K562 (cell line): ENCODE measurements at regions not wholly inside any gene's neighbourhood (a gene's known extent, or its start where the extent isn't known, plus 50 kb on each side); places are given as distances from the start of the nearest gene placed in this dataset.

Experiments used
- ATAC-seq: fragments of 200-7000 bp; cut with Tn5 transposase; 3 replicates; pipeline ENCODE4 v1.9.1; 2020; ENCODE audit warnings: moderate library complexity
- BruUV-seq: library from RNA; stranded (reverse); fragments of 400-500 nt; replicated peaks from 2 replicates; lab custom pipeline; 2021; lab: Mats Ljungman, UMichigan
- CTCF ChIA-PET: fragments of 300-600 bp; formaldehyde crosslinking; extraction: SDS; loops from one replicate; lab custom pipeline; 2021; ENCODE audit warnings: low intra/inter-chr PET ratio; lab: Yijun Ruan, JAX
- POLR2A ChIA-PET: fragments of 300-600, 350-650 bp; sonication (Branson Sonifier 250); formaldehyde crosslinking; extraction: SDS; loops from one replicate; lab custom pipeline; 2021; ENCODE audit warnings: antibody characterized with exemption, inconsistent platforms; lab: Yijun Ruan, JAX
- DNase-seq, 4 experiments: peaks; one replicate each; pipeline versions ENCODE4 v3.0.0 to v3.0.0-alpha.2; 2011 to 2018; ENCODE audit warnings: low spot score in 3 of 4, mixed read lengths in 3 of 4; ENCODE audit errors: extremely low read depth in 1 of 4
- FAIRE-seq: peaks from 2 replicates; lab custom pipeline; 2011; peaks lifted over from hg19 to GRCh38; lab: Jason Lieb, UNC
- H2AFZ ChIP-seq: 2 replicates; pipeline ENCODE4 v1.6.0; 2011; ENCODE audit warnings: low read depth, low read length, control low read depth, inconsistent platforms
- H3K27ac ChIP-seq: fragments of 200-600 bp; 3 replicates; pipeline ENCODE4 v1.8.0; 2011; ENCODE audit warnings: low read depth, mild to moderate bottlenecking, control low read depth, inconsistent platforms, low read length, moderate library complexity, mixed read lengths; ENCODE audit errors: extremely low read depth
- H3K27me3 ChIP-seq, 2 experiments: fragments of 300-600 bp in 1 of 2; 2 replicates in 1 of 2; 3 replicates in 1 of 2; pipeline versions ENCODE4 v1.6.0 to v1.8.0; 2011; ENCODE audit warnings: inconsistent platforms in 2 of 2, low read length in 2 of 2, mild to moderate bottlenecking in 1 of 2, mixed read lengths in 1 of 2, moderate library complexity in 1 of 2; ENCODE audit not compliant: control insufficient read depth in 2 of 2, insufficient read depth in 2 of 2
- H3K36me3 ChIP-seq: fragments of 300-600 bp; 3 replicates; pipeline ENCODE4 v1.8.0; 2011; ENCODE audit warnings: mild to moderate bottlenecking, low read length, inconsistent platforms; ENCODE audit not compliant: control insufficient read depth, insufficient read depth
- H3K4me1 ChIP-seq, 2 experiments: fragments of 200-600 bp in 1 of 2; replicated peaks in 1 of 2; 2 replicates in 1 of 2; 3 replicates in 1 of 2; pipeline versions ENCODE4 v1.5.1 to v1.8.0; 2011; ENCODE audit warnings: inconsistent platforms in 2 of 2, low read length in 2 of 2, mild to moderate bottlenecking in 1 of 2, mixed read lengths in 1 of 2, moderate library complexity in 1 of 2; ENCODE audit not compliant: control insufficient read depth in 2 of 2, insufficient read depth in 2 of 2
- H3K4me2 ChIP-seq: 2 replicates; pipeline ENCODE4 v1.6.1; 2011; ENCODE audit warnings: low read length, control low read depth, inconsistent platforms, mixed read lengths; ENCODE audit not compliant: insufficient read depth
- H3K4me3 ChIP-seq: fragments of 200-600 bp; sonication (generic), shearing (Covaris generic); 2 replicates; pipeline ENCODE4 v1.5.1; 2016; ENCODE audit warnings: control low read depth, inconsistent platforms
- H3K79me2 ChIP-seq: fragments of 200-600 bp; 3 replicates; pipeline ENCODE4 v1.8.0; 2011; ENCODE audit warnings: low read length, inconsistent platforms; ENCODE audit not compliant: control insufficient read depth, insufficient read depth
- H3K9ac ChIP-seq, 2 experiments: 2 replicates each; pipeline versions ENCODE4 v1.6.0 to v1.6.1; 2011; ENCODE audit warnings: low read depth in 2 of 2, low read length in 2 of 2, control low read depth in 1 of 2, inconsistent platforms in 1 of 2, mild to moderate bottlenecking in 1 of 2, mixed read lengths in 1 of 2; ENCODE audit not compliant: insufficient read depth in 1 of 2
- H3K9me1 ChIP-seq: one replicate; pipeline ENCODE4 v1.6.0; 2011; ENCODE audit warnings: inconsistent platforms, mild to moderate bottlenecking, low read length, moderate library complexity; ENCODE audit not compliant: control insufficient read depth, insufficient read depth
- H3K9me3 ChIP-seq: replicated peaks from 2 replicates; pipeline ENCODE4 v1.5.1; 2011; ENCODE audit warnings: low read depth, low read length, inconsistent platforms; ENCODE audit not compliant: control insufficient read depth, insufficient read depth
- H4K20me1 ChIP-seq: replicated peaks from 2 replicates; pipeline ENCODE4 v1.6.1; 2011; ENCODE audit warnings: low read length, inconsistent platforms, mixed read lengths; ENCODE audit not compliant: control insufficient read depth, insufficient read depth
- BRCA1 ChIP-seq, 2 experiments: fragments of 450-650 bp in 1 of 2; sonication (generic) in 1 of 2; formaldehyde crosslinking in 1 of 2; IDR thresholded peaks; 2 replicates each; pipeline versions ENCODE4 v1.5.0 to v1.6.1; 2017 to 2020; ENCODE audit warnings: mild to moderate bottlenecking in 1 of 2, missing genetic modification reagents in 1 of 2
- BRF1 ChIP-seq: IDR thresholded peaks from 3 replicates; pipeline ENCODE4 v1.6.1; 2011; ENCODE audit warnings: borderline replicate concordance, mild to moderate bottlenecking; ENCODE audit not compliant: insufficient read length; ENCODE audit errors: extremely low read depth
- NFE2 ChIP-seq: IDR thresholded peaks from 2 replicates; pipeline ENCODE4 v1.6.1; 2014; ENCODE audit warnings: antibody characterized with exemption, low read depth
- NFIC ChIP-seq: fragments of 450-650 bp; IDR thresholded peaks from 2 replicates; pipeline ENCODE4 v1.6.1; 2017; ENCODE audit warnings: mild to moderate bottlenecking, inconsistent platforms
- NR3C1 ChIP-seq: sonication (generic); formaldehyde crosslinking; IDR thresholded peaks from 2 replicates; pipeline ENCODE4 v1.8.1; 2022; ENCODE audit warnings: missing genetic modification reagents
- PCBP2 ChIP-seq: fragments of 200-400 bp; formaldehyde crosslinking; IDR thresholded peaks from 2 replicates; pipeline ENCODE4 v1.6.1; 2018; ENCODE audit warnings: low read length, low read depth, mild to moderate bottlenecking, moderate library complexity; ENCODE audit not compliant: poor library complexity, severe bottlenecking
- RFX1 ChIP-seq: fragments of 450-650 bp; IDR thresholded peaks from 2 replicates; pipeline ENCODE4 v1.6.1; 2016; ENCODE audit warnings: mild to moderate bottlenecking, moderate library complexity
- WGBS: fragments of 100-300 bp; shearing (Covaris generic); methylation state at CpG from one replicate; pipeline ENCODE4 v1.1.6; 2016; ENCODE audit warnings: low coverage, mixed read lengths; ENCODE audit not compliant: insufficient coverage; ENCODE audit errors: missing lambda C conversion rate; 5-methylcytosine and 5-hydroxymethylcytosine counted together
- in situ Hi-C: fragments of 300-500 bp; cut with MboI; formaldehyde crosslinking; loops from 4 replicates; pipeline ENCODE4 v1.15.0; 2018; ENCODE audit warnings: inconsistent platforms, mixed read lengths
- intact Hi-C: fragments of 100-400 bp; cut with micrococcal nuclease; formaldehyde crosslinking; loops from 2 replicates; pipeline ENCODE4 v1.14.2; 2022

GRCh38 chr4:34046580-34046979 lies 2197.7 kb downstream of the ARAP2 start:
- Histone ChIP-seq H3K9ac (no peak overlapping the region), H3K36me3 (no peaks in the 10 kb centered on the region), H3K4me1 (no peaks in the 10 kb centered on the region), H3K27me3 (no peaks in the 10 kb centered on the region), H3K4me3 (no peak overlapping the region), H2AFZ (no peak overlapping the region), H3K9me1 (no peaks in the 10 kb centered on the region), H3K79me2 (no peaks in the 10 kb centered on the region), H3K4me2 (no peak overlapping the region), H4K20me1 (no peaks in the 10 kb centered on the region), H3K27ac (no peak overlapping the region), H3K9me3 (no peaks in the 10 kb centered on the region)
- WGBS: 14% methylated on average over 1 of the region's 1 CpG
- no TSS peak for BruUV-seq
- in situ Hi-C loops: no loop called here
- TF ChIP-seq RFX1 (peak; percentile 24; the same call in 1 of the 2 replicates), NFIC (no peak)
- intact Hi-C loops: no loop called here
- DNase-seq (no peak), ATAC-seq (no peak), FAIRE-seq (no peak)
- ChIA-PET POLR2A (no interaction called here), CTCF (no interaction called here)

GRCh38 chr4:34047363-34047762 lies 2197.0 kb downstream of the ARAP2 start:
- Histone ChIP-seq H3K9me3 (no peaks in the 10 kb centered on the region), H3K27me3 (no peaks in the 10 kb centered on the region), H3K9me1 (no peaks in the 10 kb centered on the region), H3K9ac (no peak overlapping the region), H3K4me1 (no peaks in the 10 kb centered on the region), H3K4me3 (no peak overlapping the region), H3K4me2 (no peak overlapping the region), H4K20me1 (no peaks in the 10 kb centered on the region)
- ChIA-PET POLR2A (no interaction called here), CTCF (no interaction called here)
- no TSS peak for BruUV-seq
- in situ Hi-C loops: no loop called here
- intact Hi-C loops: no loop called here
- DNase-seq (no peak), ATAC-seq (no peak)
- TF ChIP-seq PCBP2: no peak
- no peak for TF ChIP-seq BRF1
- no peak for TF ChIP-seq NR3C1 (CRISPR knock-in tag)
- TF ChIP-seq BRCA1 (IDR thresholded peaks at IDR 0.05): no peak
- no peak for TF ChIP-seq BRCA1 (CRISPR knock-in tag; IDR thresholded peaks at IDR 0.05)
- no peak for TF ChIP-seq NFE2
- TF ChIP-seq, all 486 proteins: peak for 0
- Histone ChIP-seq H3K79me2 (no peaks in the 10 kb centered on the region), H3K36me3 (no peaks in the 10 kb centered on the region), H2AFZ (no peak overlapping the region), H3K27ac (no peak overlapping the region)
- WGBS: 7% methylated on average over 3 of the region's 3 CpGs
- no peak for FAIRE-seq
